H1 (cell line): ENCODE measurements at regions not wholly inside any gene's neighbourhood (a gene's known extent, or its start where the extent isn't known, plus 50 kb on each side); places are given as distances from the start of the nearest gene placed in this dataset.
A peak's percentile ranks its signal among the peaks of the same experiment; 100 is the strongest.

Source experiments
- CTCF ChIA-PET: fragments of 300-600 bp; sonication (Branson Sonifier 250); formaldehyde crosslinking; loops from one replicate; lab custom pipeline; 2021; ENCODE audit not compliant: partially characterized antibody; lab: Charles Lee
- POLR2A ChIA-PET: fragments of 300-600 bp; sonication (Branson Sonifier 250); formaldehyde crosslinking; loops from one replicate; lab custom pipeline; 2021; ENCODE audit warnings: inconsistent platforms; ENCODE audit not compliant: partially characterized antibody; lab: Charles Lee
- DNase-seq, 2 experiments: peaks; one replicate each; pipeline versions ENCODE4 v3.0.0 to v3.0.0-alpha.2; 2010 to 2022; ENCODE audit warnings: low spot score in 2 of 2, low read depth in 1 of 2, mixed read lengths in 1 of 2
- FAIRE-seq: peaks from 2 replicates; lab custom pipeline; 2011; peaks lifted over from hg19 to GRCh38; lab: Jason Lieb, UNC
- H2AFZ ChIP-seq: 2 replicates; pipeline ENCODE4 v1.8.1; 2012; ENCODE audit warnings: low read length, inconsistent platforms
- H2AK5ac ChIP-seq: 2 replicates; pipeline ENCODE4 v1.6.1; 2013; ENCODE audit warnings: low read depth, low read length
- H2BK120ac ChIP-seq: replicated peaks from 2 replicates; pipeline ENCODE3; 2013; ENCODE audit warnings: low read depth, low read length, inconsistent platforms
- H2BK12ac ChIP-seq: 2 replicates; pipeline ENCODE4 v1.6.1; 2013; ENCODE audit warnings: low read depth, low read length
- H2BK15ac ChIP-seq: 2 replicates; pipeline ENCODE4 v1.6.1; 2013; ENCODE audit warnings: low read length
- H2BK20ac ChIP-seq: 2 replicates; pipeline ENCODE4 v1.6.1; 2013; ENCODE audit warnings: low read length
- H2BK5ac ChIP-seq: 2 replicates; pipeline ENCODE4 v1.6.1; 2013; ENCODE audit warnings: low read depth, low read length
- H3K14ac ChIP-seq: 2 replicates; pipeline ENCODE4 v1.6.1; 2013; ENCODE audit warnings: inconsistent platforms; ENCODE audit not compliant: insufficient read length
- H3K18ac ChIP-seq: 2 replicates; pipeline ENCODE4 v1.6.1; 2013; ENCODE audit warnings: low read length; ENCODE audit errors: extremely low read depth
- H3K23ac ChIP-seq: 2 replicates; pipeline ENCODE4 v1.6.1; 2013; ENCODE audit warnings: inconsistent platforms; ENCODE audit not compliant: insufficient read length
- H3K23me2 ChIP-seq: 2 replicates; pipeline ENCODE4 v1.6.1; 2013; ENCODE audit warnings: low read depth, low read length
- H3K27ac ChIP-seq: 2 replicates; pipeline ENCODE4 v1.6.1; 2011; ENCODE audit warnings: low read depth, low read length, inconsistent platforms
- H3K27me3 ChIP-seq, 4 experiments: replicated peaks in 1 of 4; 1 replicate in 1 of 4; 2 replicates in 3 of 4; pipeline versions ENCODE4 v1.6.1 to v1.8.1; 2011 to 2013; ENCODE audit warnings: low read length in 3 of 4, mild to moderate bottlenecking in 3 of 4, inconsistent platforms in 2 of 4, mixed read lengths in 2 of 4, moderate library complexity in 1 of 4; ENCODE audit not compliant: control insufficient read depth in 3 of 4, insufficient read depth in 3 of 4; ENCODE audit errors: extremely low read depth in 1 of 4
- H3K36me3 ChIP-seq, 4 experiments: 2 replicates each; pipeline versions ENCODE4 v1.6.1 to v1.8.1; 2011 to 2013; ENCODE audit warnings: mild to moderate bottlenecking in 4 of 4, low read length in 3 of 4, moderate library complexity in 2 of 4, control low read depth in 1 of 4, inconsistent platforms in 1 of 4; ENCODE audit not compliant: insufficient read depth in 4 of 4, control insufficient read depth in 2 of 4
- H3K4ac ChIP-seq: replicated peaks from 2 replicates; pipeline ENCODE3; 2013; ENCODE audit warnings: low read length, low read depth, mixed read lengths, inconsistent platforms; ENCODE audit not compliant: insufficient read length
- H3K4me1 ChIP-seq, 4 experiments: replicated peaks in 1 of 4; 1 replicate in 1 of 4; 2 replicates in 3 of 4; pipeline versions ENCODE4 v1.6.1 to v1.8.1; 2011 to 2013; ENCODE audit warnings: low read length in 3 of 4, inconsistent platforms in 2 of 4, mixed read lengths in 1 of 4; ENCODE audit not compliant: insufficient read depth in 4 of 4, control insufficient read depth in 3 of 4
- H3K4me2 ChIP-seq, 2 experiments: 2 replicates each; pipeline versions ENCODE4 v1.6.1 to v1.8.1; 2011 to 2013; ENCODE audit warnings: low read depth in 2 of 2, low read length in 2 of 2, control low read depth in 1 of 2, inconsistent platforms in 1 of 2, mild to moderate bottlenecking in 1 of 2; ENCODE audit not compliant: insufficient read depth in 1 of 2
- H3K4me3 ChIP-seq, 4 experiments: fragments of 200-600, 300-600 bp in 1 of 4; sonication (generic), shearing (Covaris generic), sonication (Bioruptor Twin) in 1 of 4; 2 replicates each; pipeline versions ENCODE4 v1.5.1 to v1.8.1; 2011 to 2016; ENCODE audit warnings: low read length in 4 of 4, low read depth in 3 of 4, control low read depth in 2 of 4, inconsistent platforms in 2 of 4, mild to moderate bottlenecking in 2 of 4, mixed read lengths in 1 of 4, moderate library complexity in 1 of 4; ENCODE audit not compliant: insufficient read depth in 2 of 4; ENCODE audit errors: extremely low read depth in 1 of 4
- H3K56ac ChIP-seq: replicated peaks from 2 replicates; pipeline ENCODE3; 2013; ENCODE audit warnings: low read depth, mild to moderate bottlenecking, mixed read lengths, low read length, inconsistent platforms; ENCODE audit not compliant: insufficient read length
- H3K79me1 ChIP-seq: 2 replicates; pipeline ENCODE4 v1.6.1; 2013; ENCODE audit warnings: low read depth, low read length, control low read depth
- H3K79me2 ChIP-seq, 2 experiments: 2 replicates each; pipeline versions ENCODE4 v1.6.1 to v1.8.1; 2012 to 2013; ENCODE audit warnings: low read length in 2 of 2, mild to moderate bottlenecking in 2 of 2, inconsistent platforms in 1 of 2; ENCODE audit not compliant: insufficient read depth in 2 of 2, control insufficient read depth in 1 of 2
- H3K9ac ChIP-seq, 4 experiments: replicated peaks in 1 of 4; 1 replicate in 1 of 4; 2 replicates in 3 of 4; pipeline versions ENCODE4 v1.6.1 to v1.8.1; 2011 to 2013; ENCODE audit warnings: low read depth in 3 of 4, low read length in 3 of 4, control low read depth in 2 of 4, mild to moderate bottlenecking in 2 of 4, moderate library complexity in 2 of 4, inconsistent platforms in 1 of 4; ENCODE audit errors: extremely low read depth in 1 of 4
- H3K9me3 ChIP-seq, 2 experiments: 2 replicates each; pipeline versions ENCODE4 v1.6.1 to v1.8.1; 2012 to 2013; ENCODE audit warnings: mild to moderate bottlenecking in 2 of 2, moderate library complexity in 2 of 2, control low read depth in 1 of 2, inconsistent platforms in 1 of 2, low read depth in 1 of 2, low read length in 1 of 2, mixed read lengths in 1 of 2; ENCODE audit not compliant: insufficient read depth in 2 of 2
- H4K20me1 ChIP-seq, 2 experiments: replicated peaks in 1 of 2; 2 replicates each; pipeline versions ENCODE3 to v1.8.1; 2011 to 2013; ENCODE audit warnings: inconsistent platforms in 2 of 2, low read length in 2 of 2, mild to moderate bottlenecking in 1 of 2; ENCODE audit not compliant: insufficient read depth in 2 of 2, control insufficient read depth in 1 of 2
- H4K5ac ChIP-seq: 2 replicates; pipeline ENCODE4 v1.6.1; 2013; ENCODE audit warnings: low read length, low read depth, mixed read lengths, inconsistent platforms; ENCODE audit not compliant: insufficient read length
- H4K8ac ChIP-seq: 2 replicates; pipeline ENCODE4 v1.8.0; 2013; ENCODE audit warnings: mild to moderate bottlenecking, moderate library complexity, low read length, inconsistent platforms; ENCODE audit not compliant: insufficient read depth; ENCODE audit errors: extremely low read depth
- H4K91ac ChIP-seq: replicated peaks from 2 replicates; pipeline ENCODE3; 2013; ENCODE audit warnings: low read length, mixed read lengths, inconsistent platforms; ENCODE audit not compliant: insufficient read length
- CTBP2 ChIP-seq: IDR thresholded peaks from 2 replicates; pipeline ENCODE4 v1.7.0; 2011; ENCODE audit warnings: borderline replicate concordance, mild to moderate bottlenecking, moderate library complexity, mixed read lengths, low read length; ENCODE audit not compliant: insufficient read depth, insufficient read length
- EZH2 ChIP-seq: fragments of 200-600 bp; sonication (generic); IDR thresholded peaks from 2 replicates; pipeline ENCODE4 v1.7.1; 2012; ENCODE audit warnings: low read depth, mild to moderate bottlenecking, moderate library complexity, low read length, inconsistent platforms; ENCODE audit not compliant: severe bottlenecking
- PHF8 ChIP-seq: fragments of 200-600 bp; sonication (generic); conservative IDR thresholded peaks from 2 replicates; pipeline ENCODE4 v1.7.1; 2012; ENCODE audit warnings: low read depth, mild to moderate bottlenecking, inconsistent platforms, low read length, moderate library complexity
- POLR2A ChIP-seq, 2 experiments: IDR thresholded peaks; 1 replicate in 1 of 2; 2 replicates in 1 of 2; pipeline ENCODE4 v1.6.1; 2011; ENCODE audit warnings: low read depth in 2 of 2, low read length in 2 of 2, mild to moderate bottlenecking in 2 of 2; ENCODE audit errors: control extremely low read depth in 1 of 2
- POLR2AphosphoS5 ChIP-seq: IDR thresholded peaks from 2 replicates; pipeline ENCODE4 v1.6.1; 2011; ENCODE audit warnings: low read depth, low read length
- POU5F1 ChIP-seq: IDR thresholded peaks from 2 replicates; pipeline ENCODE4 v1.6.1; 2011; ENCODE audit warnings: low read depth, mild to moderate bottlenecking, low read length, moderate library complexity
- RBBP5 ChIP-seq: IDR thresholded peaks from 2 replicates; pipeline ENCODE4 v1.7.1; 2012; ENCODE audit warnings: low read depth, mild to moderate bottlenecking, inconsistent platforms, low read length, moderate library complexity, borderline replicate concordance
- SIX5 ChIP-seq: IDR thresholded peaks from 2 replicates; pipeline ENCODE4 v1.6.1; 2011; ENCODE audit warnings: mild to moderate bottlenecking, low read depth, low read length
- SUZ12 ChIP-seq: fragments of 200-600 bp; sonication (generic); IDR thresholded peaks from 2 replicates; pipeline ENCODE4 v1.6.1; 2012; ENCODE audit warnings: mild to moderate bottlenecking, inconsistent platforms, low read length, moderate library complexity, mixed read lengths
- WGBS, 2 experiments: shearing (Covaris generic) in 1 of 2; methylation state at CpG; one replicate each; pipeline versions ENCODE4 v1.1.6 to v1.1.7; 2013 to 2015; ENCODE audit warnings: low lambda C conversion rate in 2 of 2, mixed read lengths in 2 of 2, inconsistent platforms in 1 of 2, low coverage in 1 of 2, missing lambda C conversion rate in 1 of 2; ENCODE audit not compliant: insufficient replicate concordance in 2 of 2, insufficient coverage in 1 of 2, insufficient read length in 1 of 2; ENCODE audit errors: extremely low coverage in 1 of 2, missing lambda C conversion rate in 1 of 2; 5-methylcytosine and 5-hydroxymethylcytosine counted together

DNA sequence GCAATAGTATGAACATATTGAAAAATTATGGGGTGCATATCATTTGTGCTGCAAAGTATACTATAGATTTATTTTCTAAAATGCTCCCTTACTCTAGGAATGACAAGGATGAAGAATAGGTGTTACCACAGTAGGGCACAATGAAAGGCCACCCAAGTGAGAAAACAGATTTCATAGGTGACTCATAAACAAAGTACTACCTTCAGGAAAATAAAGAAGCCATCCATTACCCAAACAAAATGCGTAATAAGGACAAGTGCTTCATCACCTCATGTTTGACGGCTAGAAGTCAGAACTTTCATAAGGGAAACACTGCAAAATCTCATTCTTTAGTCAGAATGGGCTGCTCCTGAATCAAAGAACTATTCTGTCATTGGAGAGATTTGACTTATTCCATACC lies 116.6 kb downstream of the MFSD1 start:
- no peaks in the 10 kb centered on the region for H3K4me1 ChIP-seq
- H3K14ac ChIP-seq = no peak overlapping the region
- no peaks in the 10 kb centered on the region for H3K23me2 ChIP-seq
- no peak overlapping the region for H2AK5ac ChIP-seq
- no peak overlapping the region for H4K8ac ChIP-seq
- H3K36me3 ChIP-seq = no peaks in the 10 kb centered on the region
- no peak overlapping the region for H3K27ac ChIP-seq
- POLR2A ChIA-PET = no interaction called here
- H3K4me3 ChIP-seq = no peak overlapping the region
- H3K9me3 ChIP-seq = no peaks in the 10 kb centered on the region
- TF ChIP-seq PHF8 (no peak), POLR2AphosphoS5 (no peak), SIX5 (no peak), POLR2A (IDR thresholded peaks at IDR 0.05; ENCODE audit: control extremely low read depth in 1 of 2, low read depth in 2 of 2, low read length in 2 of 2) (no peak), EZH2 (no peak), RBBP5 (no peak), POU5F1 (no peak), SUZ12 (no peak), CTBP2 (no peak)
- TF ChIP-seq, all 59 proteins: peak for 0
- H3K4ac ChIP-seq = no peak overlapping the region
- no peak overlapping the region for H3K9ac ChIP-seq
- no peak overlapping the region for H3K4me2 ChIP-seq
- H4K20me1 ChIP-seq = no peaks in the 10 kb centered on the region
- no peak overlapping the region for H2BK120ac ChIP-seq
- no peak overlapping the region for H4K5ac ChIP-seq
- H3K79me1 ChIP-seq = no peaks in the 10 kb centered on the region
- H2BK15ac ChIP-seq = no peak overlapping the region
- no peak for FAIRE-seq
- H3K27me3 ChIP-seq = no peaks in the 10 kb centered on the region
- no peak overlapping the region for H2BK5ac ChIP-seq
- 0 out of 2 replicates have a peak overlapping the region, but pooled peaks have one; percentile 42 for H2AFZ ChIP-seq
- no peak overlapping the region for H4K91ac ChIP-seq
- no peaks in the 10 kb centered on the region for H3K79me2 ChIP-seq
- CTCF ChIA-PET = interaction anchor here (0.6 to 4.7 kb wide), 24 partner anchors 10 to 340 kb away, joined by 3 to 29 read pairs (median 4); partner anchors contain the start of gene IQCJ
- H3K56ac ChIP-seq = no peak overlapping the region
- H2BK20ac ChIP-seq = no peak overlapping the region
- 98% methylated on average over 2 of the region's 2 CpGs; no CpG with 5 or more reads in 1 of the 2 experiments for WGBS, 2 experiments
- no peak overlapping the region for H3K23ac ChIP-seq
- H3K18ac ChIP-seq = no peak overlapping the region
- DNase-seq = no peak
- no peak overlapping the region for H2BK12ac ChIP-seq
